MCF 10A (cell line): ENCODE measurements at regions not wholly inside any gene's neighbourhood (a gene's known extent, or its start where the extent isn't known, plus 50 kb on each side); places are given as distances from the start of the nearest gene placed in this dataset.

Experiments
- BruUV-seq: library from RNA; stranded (reverse); fragments of 400-500 nt; replicated peaks from 2 replicates; lab custom pipeline; 2021; lab: Mats Ljungman, UMichigan
- CTCF ChIA-PET: fragments of 300-600 bp; sonication (Branson Sonifier 250); formaldehyde crosslinking; extraction: SDS; loops from one replicate; lab custom pipeline; 2021; ENCODE audit warnings: antibody characterized with exemption, inconsistent platforms; lab: Yijun Ruan, JAX
- POLR2A ChIA-PET: fragments of 300-600, 350-650 bp; sonication (Branson Sonifier 250); formaldehyde crosslinking; extraction: SDS; loops from one replicate; lab custom pipeline; 2020; ENCODE audit warnings: antibody characterized with exemption, inconsistent platforms; lab: Yijun Ruan, JAX
- DNase-seq: peaks from one replicate; pipeline ENCODE4 v3.0.0-alpha.2; 2018; ENCODE audit not compliant: unreplicated experiment
- H3K27ac Mint-ChIP-seq: one replicate; pipeline ENCODE4 v1.8.0; 2022; ENCODE audit warnings: mild to moderate bottlenecking, low read depth, mixed read lengths; ENCODE audit not compliant: unreplicated experiment
- H3K27me3 Mint-ChIP-seq: one replicate; pipeline ENCODE4 v1.8.0; 2022; ENCODE audit warnings: mixed read lengths; ENCODE audit not compliant: insufficient read depth, unreplicated experiment
- H3K36me3 Mint-ChIP-seq: one replicate; pipeline ENCODE4 v1.8.0; 2022; ENCODE audit warnings: mild to moderate bottlenecking, moderate library complexity, mixed read lengths; ENCODE audit not compliant: insufficient read depth, unreplicated experiment
- H3K4me1 Mint-ChIP-seq: one replicate; pipeline ENCODE4 v1.8.0; 2022; ENCODE audit warnings: mixed read lengths; ENCODE audit not compliant: insufficient read depth, unreplicated experiment
- H3K4me3 Mint-ChIP-seq: one replicate; pipeline ENCODE4 v1.8.0; 2022; ENCODE audit warnings: mild to moderate bottlenecking, moderate library complexity, mixed read lengths; ENCODE audit not compliant: unreplicated experiment
- H3K9me3 Mint-ChIP-seq: one replicate; pipeline ENCODE4 v1.8.0; 2022; ENCODE audit warnings: mixed read lengths; ENCODE audit not compliant: unreplicated experiment
- CTCF ChIP-seq: fragments of 200-600 bp; IDR thresholded peaks from one replicate; pipeline ENCODE4 v1.8.0; 2022; ENCODE audit warnings: antibody characterized with exemption, mild to moderate bottlenecking; ENCODE audit not compliant: unreplicated experiment
- intact Hi-C: fragments of 100-400 bp; cut with micrococcal nuclease; formaldehyde crosslinking; loops from 2 replicates; pipeline ENCODE4 v1.14.1; 2022

- Mint-ChIP-seq H3K27me3 (no peaks in the 10 kb centered on the region), H3K4me3 (no peak overlapping the region), H3K27ac (peak overlapping the region; percentile 82), H3K4me1 (peaks cover 9% of the 10 kb centered on the region), H3K9me3 (no peaks in the 10 kb centered on the region), H3K36me3 (no peaks in the 10 kb centered on the region)
- no peak for TF ChIP-seq CTCF
- BruUV-seq, result no TSS peak
- peak; percentile 61 for DNase-seq
- intact Hi-C loops, result no loop called here
- ChIA-PET POLR2A (interaction anchor here (0.6 to 1.3 kb wide), 3 partner anchors 18 to 1933 kb away, joined by 3 to 4 read pairs (median 3); no protein-coding TSS in a partner anchor), CTCF (interaction anchor here (0.7 kb wide), 2 partner anchors 26 to 76 kb away, joined by 3 to 4 read pairs; no protein-coding TSS in a partner anchor)
These were observed 181.7 kb upstream of the IGFBP7 start for GRCh38 chr4:57291911-57292310.

GRCh38 chr4:57287687-57288604 lies 177.8 kb upstream of the IGFBP7 start:
- ChIA-PET POLR2A (no interaction called here), CTCF (interaction anchor here (0.6 to 1.0 kb wide), 4 partner anchors 9 to 300 kb away, joined by 3 to 5 read pairs (median 4); no protein-coding TSS in a partner anchor)
- no peaks in the 10 kb centered on the region for H3K9me3 Mint-ChIP-seq
- no TSS peak for BruUV-seq
- no peak overlapping the region for H3K4me3 Mint-ChIP-seq
- peaks cover 4% of the 10 kb centered on the region for H3K36me3 Mint-ChIP-seq
- intact Hi-C loops, result no loop called here
- H3K27ac Mint-ChIP-seq, result no peak overlapping the region
- DNase-seq, result no peak
- no peaks in the 10 kb centered on the region for H3K27me3 Mint-ChIP-seq
- TF ChIP-seq CTCF, result no peak
- H3K4me1 Mint-ChIP-seq, result peaks cover 9% of the 10 kb centered on the region

- H3K36me3 Mint-ChIP-seq, result peaks cover 5% of the 10 kb centered on the region
- no peak overlapping the region for H3K27ac Mint-ChIP-seq
- POLR2A ChIA-PET, result interaction anchor here (0.5 to 0.7 kb wide), 2 partner anchors 53 to 763 kb away, joined by 3 to 5 read pairs; no protein-coding TSS in a partner anchor
- H3K4me3 Mint-ChIP-seq, result no peak overlapping the region
- intact Hi-C loops, result no loop called here
- DNase-seq, result no peak
- no peak for TF ChIP-seq CTCF
- H3K4me1 Mint-ChIP-seq, result no peaks in the 10 kb centered on the region
- no peaks in the 10 kb centered on the region for H3K27me3 Mint-ChIP-seq
- H3K9me3 Mint-ChIP-seq, result no peaks in the 10 kb centered on the region
- BruUV-seq, result no TSS peak
- CTCF ChIA-PET, result interaction anchor here (0.5 kb wide), 1 partner anchor 19 kb away, joined by 3 read pairs; no protein-coding TSS in a partner anchor
These were observed 172.7 kb upstream of the IGFBP7 start for GRCh38 chr4:57282933-57283310.

GRCh38 chr4:57280481-57280880 lies 170.3 kb upstream of the IGFBP7 start:
- H3K4me3 Mint-ChIP-seq, result no peak overlapping the region
- no peaks in the 10 kb centered on the region for H3K27me3 Mint-ChIP-seq
- peaks cover 5% of the 10 kb centered on the region for H3K36me3 Mint-ChIP-seq
- intact Hi-C loops, result no loop called here
- TF ChIP-seq CTCF, result no peak
- no peak overlapping the region for H3K27ac Mint-ChIP-seq
- CTCF ChIA-PET, result interaction anchor here (1.0 to 1.9 kb wide), 2 partner anchors 21 to 116 kb away, joined by 4 to 8 read pairs; no protein-coding TSS in a partner anchor
- H3K9me3 Mint-ChIP-seq, result no peaks in the 10 kb centered on the region
- no peak for DNase-seq
- no peaks in the 10 kb centered on the region for H3K4me1 Mint-ChIP-seq
- POLR2A ChIA-PET, result no interaction called here
- BruUV-seq, result no TSS peak
